Esophagus muscularis mucosa (tissue), 3 donors: ENCODE measurements at regions not wholly inside any gene's neighbourhood (a gene's known extent, or its start where the extent isn't known, plus 50 kb on each side); places are given as distances from the start of the nearest gene placed in this dataset.

Source experiments
- POLR2A ChIP-seq: fragments of 450-650 bp; IDR thresholded peaks from one replicate; pipeline ENCODE4 v1.6.1; 2017; ENCODE audit warnings: antibody characterized with exemption, moderate library complexity, mild to moderate bottlenecking, low read depth
- TF ChIP-seq, protein P1 (sequence below), 3 experiments: fragments of 200-600 bp in 2 of 3; fragments of 450-650 bp in 1 of 3; sonication (generic) in 2 of 3; IDR thresholded peaks; one replicate each; pipeline ENCODE4 v1.5.1; 2017 to 2019; ENCODE audit warnings: antibody characterized with exemption in 3 of 3, mild to moderate bottlenecking in 2 of 3, moderate library complexity in 1 of 3

DNA sequence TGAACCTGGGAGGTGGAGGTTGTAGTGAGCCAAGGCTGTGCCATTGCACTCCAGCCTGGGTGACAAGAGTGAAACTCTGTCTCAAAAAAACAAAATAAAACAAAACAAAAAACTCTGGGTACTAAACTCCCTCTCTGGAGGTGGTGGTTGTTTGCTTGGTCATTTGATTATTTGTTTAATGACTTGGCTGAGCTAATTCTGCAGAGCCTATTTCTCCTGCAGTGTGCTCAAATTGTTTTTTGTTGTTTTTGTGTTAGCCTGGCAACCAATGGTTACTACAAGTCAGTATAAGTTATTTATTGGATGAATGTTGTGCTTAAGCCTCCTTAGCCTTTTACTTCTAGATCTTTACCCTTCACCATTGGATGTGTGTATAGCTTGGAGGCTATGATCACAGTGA lies 387.5 kb downstream of the ADCYAP1 start:
- TF ChIP-seq, protein P1, sequence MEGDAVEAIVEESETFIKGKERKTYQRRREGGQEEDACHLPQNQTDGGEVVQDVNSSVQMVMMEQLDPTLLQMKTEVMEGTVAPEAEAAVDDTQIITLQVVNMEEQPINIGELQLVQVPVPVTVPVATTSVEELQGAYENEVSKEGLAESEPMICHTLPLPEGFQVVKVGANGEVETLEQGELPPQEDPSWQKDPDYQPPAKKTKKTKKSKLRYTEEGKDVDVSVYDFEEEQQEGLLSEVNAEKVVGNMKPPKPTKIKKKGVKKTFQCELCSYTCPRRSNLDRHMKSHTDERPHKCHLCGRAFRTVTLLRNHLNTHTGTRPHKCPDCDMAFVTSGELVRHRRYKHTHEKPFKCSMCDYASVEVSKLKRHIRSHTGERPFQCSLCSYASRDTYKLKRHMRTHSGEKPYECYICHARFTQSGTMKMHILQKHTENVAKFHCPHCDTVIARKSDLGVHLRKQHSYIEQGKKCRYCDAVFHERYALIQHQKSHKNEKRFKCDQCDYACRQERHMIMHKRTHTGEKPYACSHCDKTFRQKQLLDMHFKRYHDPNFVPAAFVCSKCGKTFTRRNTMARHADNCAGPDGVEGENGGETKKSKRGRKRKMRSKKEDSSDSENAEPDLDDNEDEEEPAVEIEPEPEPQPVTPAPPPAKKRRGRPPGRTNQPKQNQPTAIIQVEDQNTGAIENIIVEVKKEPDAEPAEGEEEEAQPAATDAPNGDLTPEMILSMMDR (IDR thresholded peaks at IDR 0.05) = no peak
- TF ChIP-seq POLR2A = no peak
